ENCODE measurements at regions not wholly inside any gene's neighbourhood (a gene's known extent, or its start where the extent isn't known, plus 50 kb on each side); places are given as distances from the start of the nearest gene placed in this dataset.

DNA sequence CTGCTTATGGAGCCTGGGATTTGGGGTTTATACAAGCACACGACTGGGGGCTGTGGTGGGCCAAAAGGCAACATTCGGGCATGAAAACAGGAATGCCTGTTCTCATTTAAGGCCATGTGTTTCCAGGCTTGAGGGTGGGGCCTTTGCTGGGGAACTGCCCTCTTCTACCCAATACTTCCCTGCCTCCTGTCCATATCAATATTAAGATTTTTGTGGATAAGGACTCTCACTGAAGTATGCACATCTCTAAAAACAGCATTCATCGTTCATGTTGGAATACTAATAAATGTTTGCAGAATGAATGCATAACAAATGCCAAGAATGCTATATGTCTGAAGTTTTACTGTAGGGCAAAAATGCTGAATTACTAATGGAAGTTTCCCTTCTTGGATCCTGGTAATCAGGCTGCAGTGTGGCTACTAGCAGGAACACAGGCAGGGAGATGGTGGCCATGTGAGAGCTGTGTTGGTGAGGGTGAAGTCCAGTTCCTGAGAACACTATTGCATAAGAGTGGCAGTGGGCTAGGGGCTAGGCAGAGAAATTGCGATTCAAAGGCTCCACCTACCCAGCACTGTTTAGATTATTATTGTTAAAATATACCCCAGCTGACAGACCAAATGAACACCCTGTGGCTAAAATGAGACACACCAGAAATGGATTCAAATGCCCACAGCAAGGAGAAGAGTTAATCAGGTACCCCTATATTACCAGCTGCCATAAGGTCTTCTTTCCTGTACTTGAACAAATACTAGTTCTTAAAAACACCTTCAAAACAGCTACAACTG, 644.3 kb downstream of the EPM2A start (continued):
- peak; percentile 28 for TF ChIP-seq YY1 (IDR thresholded peaks at IDR 0.05; ENCODE audit: insufficient read depth, insufficient replicate concordance, low read depth, low read length)
- TF ChIP-seq, protein P1, sequence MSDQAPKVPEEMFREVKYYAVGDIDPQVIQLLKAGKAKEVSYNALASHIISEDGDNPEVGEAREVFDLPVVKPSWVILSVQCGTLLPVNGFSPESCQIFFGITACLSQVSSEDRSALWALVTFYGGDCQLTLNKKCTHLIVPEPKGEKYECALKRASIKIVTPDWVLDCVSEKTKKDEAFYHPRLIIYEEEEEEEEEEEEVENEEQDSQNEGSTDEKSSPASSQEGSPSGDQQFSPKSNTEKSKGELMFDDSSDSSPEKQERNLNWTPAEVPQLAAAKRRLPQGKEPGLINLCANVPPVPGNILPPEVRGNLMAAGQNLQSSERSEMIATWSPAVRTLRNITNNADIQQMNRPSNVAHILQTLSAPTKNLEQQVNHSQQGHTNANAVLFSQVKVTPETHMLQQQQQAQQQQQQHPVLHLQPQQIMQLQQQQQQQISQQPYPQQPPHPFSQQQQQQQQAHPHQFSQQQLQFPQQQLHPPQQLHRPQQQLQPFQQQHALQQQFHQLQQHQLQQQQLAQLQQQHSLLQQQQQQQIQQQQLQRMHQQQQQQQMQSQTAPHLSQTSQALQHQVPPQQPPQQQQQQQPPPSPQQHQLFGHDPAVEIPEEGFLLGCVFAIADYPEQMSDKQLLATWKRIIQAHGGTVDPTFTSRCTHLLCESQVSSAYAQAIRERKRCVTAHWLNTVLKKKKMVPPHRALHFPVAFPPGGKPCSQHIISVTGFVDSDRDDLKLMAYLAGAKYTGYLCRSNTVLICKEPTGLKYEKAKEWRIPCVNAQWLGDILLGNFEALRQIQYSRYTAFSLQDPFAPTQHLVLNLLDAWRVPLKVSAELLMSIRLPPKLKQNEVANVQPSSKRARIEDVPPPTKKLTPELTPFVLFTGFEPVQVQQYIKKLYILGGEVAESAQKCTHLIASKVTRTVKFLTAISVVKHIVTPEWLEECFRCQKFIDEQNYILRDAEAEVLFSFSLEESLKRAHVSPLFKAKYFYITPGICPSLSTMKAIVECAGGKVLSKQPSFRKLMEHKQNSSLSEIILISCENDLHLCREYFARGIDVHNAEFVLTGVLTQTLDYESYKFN (CRISPR knock-in tag; conservative IDR thresholded peaks at IDR 0.05), result peak; percentile 61
- TF ChIP-seq ELF3 (CRISPR knock-in tag; IDR thresholded peaks at IDR 0.05), result peak; percentile 65; the same call in 1 of the 2 replicates
- TF ChIP-seq SOX13 (IDR thresholded peaks at IDR 0.05), result no peak
- TF ChIP-seq SOX13 (CRISPR knock-in tag; conservative IDR thresholded peaks at IDR 0.05 in 1 of 2, IDR thresholded peaks at IDR 0.05 in 1 of 2), result peak in 1 of 2 experiments; percentile 27; a peak in 1 of 4 replicates
- TF ChIP-seq, protein P2, sequence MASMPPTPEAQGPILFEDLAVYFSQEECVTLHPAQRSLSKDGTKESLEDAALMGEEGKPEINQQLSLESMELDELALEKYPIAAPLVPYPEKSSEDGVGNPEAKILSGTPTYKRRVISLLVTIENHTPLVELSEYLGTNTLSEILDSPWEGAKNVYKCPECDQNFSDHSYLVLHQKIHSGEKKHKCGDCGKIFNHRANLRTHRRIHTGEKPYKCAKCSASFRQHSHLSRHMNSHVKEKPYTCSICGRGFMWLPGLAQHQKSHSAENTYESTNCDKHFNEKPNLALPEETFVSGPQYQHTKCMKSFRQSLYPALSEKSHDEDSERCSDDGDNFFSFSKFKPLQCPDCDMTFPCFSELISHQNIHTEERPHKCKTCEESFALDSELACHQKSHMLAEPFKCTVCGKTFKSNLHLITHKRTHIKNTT (CRISPR knock-in tag; IDR thresholded peaks at IDR 0.05), result no peak
- TF ChIP-seq SNAPC2 (CRISPR knock-in tag; IDR thresholded peaks at IDR 0.05), result 0 out of 2 replicates have a peak, but pooled peaks have one; percentile 53
- TF ChIP-seq TEAD3 (CRISPR knock-in tag; optimal IDR thresholded peaks at IDR 0.05; ENCODE audit: borderline replicate concordance), result peak; percentile 59
- no peak for TF ChIP-seq CAMTA2 (CRISPR knock-in tag; IDR thresholded peaks at IDR 0.05; ENCODE audit: borderline replicate concordance)
- TF ChIP-seq SIX4 (CRISPR knock-in tag; IDR thresholded peaks at IDR 0.05), result no peak
- no peak for TF ChIP-seq GATA4 (IDR thresholded peaks at IDR 0.05; ENCODE audit: borderline replicate concordance, low read depth)
- 0 out of 2 replicates have a peak, but pooled peaks have one; percentile 38 for TF ChIP-seq ZNF589 (CRISPR knock-in tag; conservative IDR thresholded peaks at IDR 0.05)
- TF ChIP-seq, protein P3, sequence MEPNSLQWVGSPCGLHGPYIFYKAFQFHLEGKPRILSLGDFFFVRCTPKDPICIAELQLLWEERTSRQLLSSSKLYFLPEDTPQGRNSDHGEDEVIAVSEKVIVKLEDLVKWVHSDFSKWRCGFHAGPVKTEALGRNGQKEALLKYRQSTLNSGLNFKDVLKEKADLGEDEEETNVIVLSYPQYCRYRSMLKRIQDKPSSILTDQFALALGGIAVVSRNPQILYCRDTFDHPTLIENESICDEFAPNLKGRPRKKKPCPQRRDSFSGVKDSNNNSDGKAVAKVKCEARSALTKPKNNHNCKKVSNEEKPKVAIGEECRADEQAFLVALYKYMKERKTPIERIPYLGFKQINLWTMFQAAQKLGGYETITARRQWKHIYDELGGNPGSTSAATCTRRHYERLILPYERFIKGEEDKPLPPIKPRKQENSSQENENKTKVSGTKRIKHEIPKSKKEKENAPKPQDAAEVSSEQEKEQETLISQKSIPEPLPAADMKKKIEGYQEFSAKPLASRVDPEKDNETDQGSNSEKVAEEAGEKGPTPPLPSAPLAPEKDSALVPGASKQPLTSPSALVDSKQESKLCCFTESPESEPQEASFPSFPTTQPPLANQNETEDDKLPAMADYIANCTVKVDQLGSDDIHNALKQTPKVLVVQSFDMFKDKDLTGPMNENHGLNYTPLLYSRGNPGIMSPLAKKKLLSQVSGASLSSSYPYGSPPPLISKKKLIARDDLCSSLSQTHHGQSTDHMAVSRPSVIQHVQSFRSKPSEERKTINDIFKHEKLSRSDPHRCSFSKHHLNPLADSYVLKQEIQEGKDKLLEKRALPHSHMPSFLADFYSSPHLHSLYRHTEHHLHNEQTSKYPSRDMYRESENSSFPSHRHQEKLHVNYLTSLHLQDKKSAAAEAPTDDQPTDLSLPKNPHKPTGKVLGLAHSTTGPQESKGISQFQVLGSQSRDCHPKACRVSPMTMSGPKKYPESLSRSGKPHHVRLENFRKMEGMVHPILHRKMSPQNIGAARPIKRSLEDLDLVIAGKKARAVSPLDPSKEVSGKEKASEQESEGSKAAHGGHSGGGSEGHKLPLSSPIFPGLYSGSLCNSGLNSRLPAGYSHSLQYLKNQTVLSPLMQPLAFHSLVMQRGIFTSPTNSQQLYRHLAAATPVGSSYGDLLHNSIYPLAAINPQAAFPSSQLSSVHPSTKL (CRISPR knock-in tag; IDR thresholded peaks at IDR 0.05), result peak; percentile 85
- TF ChIP-seq ZNF644 (CRISPR knock-in tag; IDR thresholded peaks at IDR 0.05; ENCODE audit: low read depth), result peak; percentile 97
- TF ChIP-seq, protein P4, sequence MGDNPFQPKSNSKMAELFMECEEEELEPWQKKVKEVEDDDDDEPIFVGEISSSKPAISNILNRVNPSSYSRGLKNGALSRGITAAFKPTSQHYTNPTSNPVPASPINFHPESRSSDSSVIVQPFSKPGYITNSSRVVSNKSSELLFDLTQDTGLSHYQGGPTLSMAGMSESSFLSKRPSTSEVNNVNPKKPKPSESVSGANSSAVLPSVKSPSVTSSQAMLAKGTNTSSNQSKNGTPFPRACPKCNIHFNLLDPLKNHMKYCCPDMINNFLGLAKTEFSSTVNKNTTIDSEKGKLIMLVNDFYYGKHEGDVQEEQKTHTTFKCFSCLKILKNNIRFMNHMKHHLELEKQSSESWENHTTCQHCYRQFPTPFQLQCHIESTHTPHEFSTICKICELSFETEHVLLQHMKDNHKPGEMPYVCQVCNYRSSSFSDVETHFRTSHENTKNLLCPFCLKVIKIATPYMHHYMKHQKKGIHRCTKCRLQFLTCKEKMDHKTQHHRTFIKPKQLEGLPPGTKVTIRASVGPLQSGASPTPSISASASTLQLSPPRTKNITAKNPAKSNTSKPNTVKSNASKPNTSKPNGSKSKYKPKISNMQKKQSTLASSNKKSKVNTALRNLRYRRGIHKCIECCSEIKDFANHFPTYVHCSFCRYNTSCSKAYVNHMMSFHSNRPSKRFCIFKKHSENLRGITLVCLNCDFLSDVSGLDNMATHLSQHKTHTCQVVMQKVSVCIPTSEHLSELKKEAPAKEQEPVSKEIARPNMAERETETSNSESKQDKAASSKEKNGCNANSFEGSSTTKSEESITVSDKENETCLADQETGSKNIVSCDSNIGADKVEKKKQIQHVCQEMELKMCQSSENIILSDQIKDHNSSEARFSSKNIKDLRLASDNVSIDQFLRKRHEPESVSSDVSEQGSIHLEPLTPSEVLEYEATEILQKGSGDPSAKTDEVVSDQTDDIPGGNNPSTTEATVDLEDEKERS (CRISPR knock-in tag; IDR thresholded peaks at IDR 0.05), result peak; percentile 73; the same call in 1 of the 2 replicates
- peak in 1 of 2 experiments; percentile 55; a peak in 1 of 4 replicates for TF ChIP-seq EP300 (IDR thresholded peaks at IDR 0.05; ENCODE audit: low read depth in 2 of 2, low read length in 2 of 2)
- no peak for TF ChIP-seq EP300 (CRISPR knock-in tag; IDR thresholded peaks at IDR 0.05; ENCODE audit: borderline replicate concordance)

All from HepG2 (cell line).